HG02870 (cell line): ENCODE measurements at regions not wholly inside any gene's neighbourhood (a gene's known extent, or its start where the extent isn't known, plus 50 kb on each side); places are given as distances from the start of the nearest gene placed in this dataset.
A peak's percentile ranks its signal among the peaks of the same experiment; 100 is the strongest.
"Not testable (repeated sequence)": the region's sequence is repeated elsewhere in the genome, so short reads cannot be mapped to it uniquely, and the experiment has no call there.

ENCODE experiments used
- ATAC-seq: cut with Tn5 transposase; IDR thresholded peaks from one replicate; pipeline ENCODE4 v1.9.1; 2021; ENCODE audit warnings: mild to moderate bottlenecking, moderate library complexity; ENCODE audit not compliant: unreplicated experiment

DNA sequence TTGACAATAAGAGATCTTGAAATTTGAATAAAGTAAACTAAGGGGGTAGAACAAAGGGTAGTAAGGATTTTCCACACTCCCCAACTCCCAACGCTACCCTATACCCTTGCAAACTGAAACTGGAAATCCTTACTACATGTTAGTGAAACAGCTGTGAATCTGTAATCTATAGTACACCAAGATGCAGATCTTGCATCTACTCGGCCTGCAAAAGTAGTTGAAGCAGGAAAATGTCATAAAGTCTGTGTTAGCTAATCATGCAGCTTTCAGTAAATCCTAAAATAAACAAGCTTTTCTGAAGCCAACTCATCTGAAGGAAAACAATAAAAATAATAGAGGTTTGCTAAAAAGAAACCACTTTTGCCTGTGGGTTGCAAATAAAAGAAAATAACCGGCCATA lies 1242.0 kb upstream of the ACO1 start:
- no peak for ATAC-seq

DNA sequence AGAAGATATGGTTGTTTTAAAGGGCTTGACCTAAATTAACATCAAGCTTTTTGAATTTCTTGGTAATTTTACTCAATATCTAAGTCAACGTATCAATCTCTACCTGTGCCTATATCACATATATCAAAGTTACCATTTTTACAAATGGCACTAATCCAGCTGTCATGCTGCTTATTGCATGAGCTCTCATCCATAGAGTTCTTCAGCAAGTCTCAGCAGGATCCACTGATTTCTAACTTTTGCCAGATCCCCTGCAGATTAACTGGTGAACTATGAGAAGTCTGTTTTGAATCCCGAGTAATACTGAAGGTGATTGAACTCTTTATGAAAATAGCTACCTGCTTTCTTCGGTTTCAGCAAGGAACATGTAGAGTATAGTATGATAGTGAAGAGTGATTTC lies 1239.8 kb upstream of the ACO1 start:
- ATAC-seq: no peak

DNA sequence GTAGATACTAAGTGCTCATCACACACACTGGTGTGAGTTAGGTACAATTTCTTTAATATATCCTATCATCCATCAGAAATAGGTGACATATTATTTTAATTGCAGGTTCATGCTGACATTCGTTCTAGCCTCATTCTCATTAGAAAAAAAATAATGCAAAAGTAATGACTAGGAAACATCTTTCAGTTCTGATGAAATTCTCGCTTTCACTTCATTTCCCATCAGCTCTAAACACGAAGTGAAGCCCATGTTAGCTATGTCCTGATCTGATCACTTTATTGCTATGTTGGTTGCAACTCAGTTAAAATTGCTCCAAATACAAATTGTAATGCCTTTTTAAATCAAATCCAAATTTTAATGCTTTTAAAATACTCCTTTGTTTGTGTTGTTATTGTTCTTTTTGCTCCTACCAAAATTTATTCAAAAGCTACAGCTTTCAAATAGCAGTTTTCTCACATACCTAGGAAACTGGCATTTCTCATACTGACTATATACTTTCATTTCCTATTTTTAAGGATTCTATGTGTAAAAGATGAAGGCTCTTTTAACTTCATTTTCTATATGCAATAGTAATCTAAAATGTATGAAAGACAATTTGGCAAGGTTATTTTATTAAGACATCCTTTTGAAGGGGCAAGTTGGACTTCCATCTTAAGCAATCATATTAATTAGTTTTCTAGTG lies 1237.8 kb upstream of the ACO1 start:
- ATAC-seq: peak; percentile 96

DNA sequence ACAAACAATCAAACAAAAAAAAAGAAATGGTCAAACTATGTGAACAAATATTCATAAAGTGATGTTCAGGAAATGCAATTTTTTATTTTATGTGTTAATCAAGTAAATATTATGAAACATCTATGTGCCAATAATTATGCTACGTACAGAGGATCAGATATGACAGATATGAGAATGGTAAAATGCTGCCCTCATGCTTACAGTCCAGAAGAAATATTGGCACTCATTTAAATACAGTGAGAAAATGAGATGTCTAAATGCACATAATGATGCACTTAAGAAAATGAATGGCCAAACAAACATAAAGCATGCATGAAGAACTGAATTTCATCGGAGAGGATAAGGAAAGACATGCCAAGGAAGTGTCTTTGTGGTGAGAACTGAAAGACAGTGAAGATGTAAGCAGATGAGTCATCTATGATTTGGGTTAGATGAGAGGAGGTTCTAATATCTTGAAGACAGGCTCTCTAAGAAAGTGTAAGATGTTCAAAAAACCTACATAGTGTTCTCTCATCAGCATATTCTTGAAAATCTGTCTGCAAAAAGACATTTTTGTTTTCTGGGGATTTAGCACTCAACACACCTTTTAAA lies 1231.1 kb upstream of the ACO1 start:
- ATAC-seq: peak; percentile 98

DNA sequence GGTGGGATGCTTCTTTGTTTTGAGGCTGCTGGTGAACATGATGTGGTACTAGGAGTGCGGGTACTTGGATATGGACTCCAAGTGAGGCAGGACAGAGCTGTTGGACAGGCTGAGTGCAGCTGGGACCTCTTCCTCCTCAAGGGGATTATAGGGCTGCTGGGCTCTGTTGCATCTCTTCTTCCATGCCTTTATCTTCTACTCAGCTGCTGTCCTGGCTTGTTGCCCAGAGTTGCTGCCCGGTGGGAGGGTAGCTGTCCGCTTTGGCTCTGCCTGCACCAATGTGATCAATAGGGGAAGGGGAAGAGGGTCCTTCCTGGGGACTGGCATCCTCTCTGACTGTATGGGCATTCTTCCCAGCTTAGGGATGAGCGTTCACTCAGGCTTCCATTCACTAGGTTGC lies 1217.9 kb upstream of the ACO1 start:
- no peak for ATAC-seq

GRCh38 chr9:31168161-31168560 lies 1216.3 kb upstream of the ACO1 start:
- ATAC-seq: no peak

- ATAC-seq: no peak
These were observed 1209.8 kb upstream of the ACO1 start for GRCh38 chr9:31174681-31175080.

GRCh38 chr9:31183866-31184265 lies 1200.6 kb upstream of the ACO1 start:
- ATAC-seq: no peak

DNA sequence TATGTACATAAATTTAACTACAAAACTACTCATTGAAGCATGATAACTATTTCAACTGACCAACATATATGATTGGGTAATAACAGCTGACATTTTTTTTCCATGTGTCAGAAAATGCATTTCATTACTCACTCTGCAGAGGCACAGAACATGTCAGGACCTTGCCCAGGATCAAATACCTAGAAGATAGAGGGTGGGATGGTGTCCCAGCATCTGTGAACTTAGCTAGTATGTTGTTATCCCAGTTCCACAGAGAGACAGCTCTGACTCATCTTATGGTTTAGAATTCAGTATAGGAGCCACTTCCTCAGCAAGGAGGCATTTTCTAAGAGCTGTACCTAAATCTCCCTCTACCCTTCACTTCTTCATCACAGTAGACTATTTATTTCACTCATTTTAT lies 1198.6 kb upstream of the ACO1 start:
- no peak for ATAC-seq

DNA sequence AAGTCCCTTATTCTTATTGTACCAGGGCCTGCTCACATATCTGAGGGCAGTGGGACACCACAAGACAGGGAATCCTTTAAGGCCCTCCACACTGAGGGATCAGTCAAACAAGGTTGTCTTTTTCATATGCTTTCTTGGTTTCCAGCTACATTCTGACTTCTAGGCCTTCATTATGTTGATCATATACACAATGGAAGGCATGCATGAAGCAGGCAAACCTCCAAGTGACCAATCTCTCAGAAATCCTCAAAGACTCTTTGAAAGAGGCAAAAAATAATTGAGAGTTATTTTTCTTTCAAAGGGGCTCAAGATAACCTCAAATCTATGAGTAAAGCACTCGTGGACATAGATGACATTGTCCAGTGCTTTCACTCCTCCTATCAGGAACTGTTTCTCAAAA lies 1195.9 kb upstream of the ACO1 start:
- ATAC-seq: no peak

- ATAC-seq: peak; percentile 94
These were observed 1173.4 kb upstream of the ACO1 start for GRCh38 chr9:31210978-31211570.

GRCh38 chr9:31229976-31230375 lies 1154.5 kb upstream of the ACO1 start:
- not testable (repeated sequence) for ATAC-seq

- no peak for ATAC-seq
These were observed 1152.0 kb upstream of the ACO1 start for GRCh38 chr9:31232485-31232884.

GRCh38 chr9:31236344-31236743 lies 1148.1 kb upstream of the ACO1 start:
- ATAC-seq: no peak

DNA sequence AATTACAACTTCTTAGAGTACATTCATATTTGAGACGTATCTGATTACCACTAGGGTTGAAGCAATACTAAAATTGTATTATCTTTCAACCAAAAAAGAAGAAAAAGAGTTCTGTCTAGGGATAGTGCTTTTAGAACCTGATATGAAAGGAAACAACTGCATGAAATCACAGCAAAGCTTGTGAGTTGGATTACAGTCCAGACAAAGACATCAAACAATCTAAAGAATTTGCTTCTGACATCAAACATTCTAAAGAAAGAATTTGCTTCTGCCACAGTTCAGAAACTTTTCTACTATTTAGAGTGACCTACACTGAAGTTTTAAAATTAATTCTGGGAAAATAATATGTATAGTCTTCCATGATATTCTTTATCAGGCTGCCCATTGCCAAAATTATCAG lies 1141.1 kb upstream of the ACO1 start:
- no peak for ATAC-seq

- no peak for ATAC-seq
These were observed 1136.3 kb upstream of the ACO1 start for GRCh38 chr9:31248156-31248555.

DNA sequence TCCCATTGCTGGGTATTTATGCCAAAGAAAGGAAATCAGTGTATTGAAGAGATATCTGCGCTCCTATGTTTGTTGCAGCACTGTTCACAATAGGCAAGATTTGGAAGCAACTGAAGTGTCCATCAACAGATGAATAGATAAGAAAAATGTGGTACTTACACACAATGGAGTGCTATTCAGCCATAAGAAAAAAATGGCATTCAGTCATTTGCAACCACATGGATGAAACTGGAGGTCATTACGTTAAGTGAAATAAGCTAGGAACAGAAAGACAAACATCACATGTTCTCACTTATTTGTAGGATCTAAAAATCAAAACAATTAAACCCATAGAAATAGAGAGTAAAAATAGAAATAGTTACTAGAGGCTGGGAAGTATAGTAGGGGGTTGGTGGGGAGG lies 1133.1 kb upstream of the ACO1 start:
- ATAC-seq: no peak

- ATAC-seq: no peak
These were observed 1130.4 kb upstream of the ACO1 start for GRCh38 chr9:31253800-31254762.

DNA sequence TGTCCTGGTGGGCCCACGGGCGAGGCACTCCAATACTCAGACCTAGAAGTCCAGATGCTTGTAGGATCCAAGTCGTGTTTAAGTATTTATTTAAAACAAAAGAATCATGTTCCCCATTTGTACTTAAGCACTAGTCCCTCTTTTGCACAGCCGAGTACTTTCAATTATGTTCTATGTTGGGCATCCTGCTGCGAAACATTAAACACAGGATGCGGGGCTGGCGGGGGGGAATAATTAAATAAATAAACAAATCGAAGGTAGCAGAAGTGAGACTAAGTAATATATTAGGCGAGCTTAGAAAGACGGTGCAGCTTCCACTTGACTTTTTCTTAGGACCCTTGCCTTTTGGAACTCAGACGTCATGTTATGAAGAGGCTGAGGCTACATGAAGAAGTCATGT lies 1129.2 kb upstream of the ACO1 start:
- no peak for ATAC-seq

DNA sequence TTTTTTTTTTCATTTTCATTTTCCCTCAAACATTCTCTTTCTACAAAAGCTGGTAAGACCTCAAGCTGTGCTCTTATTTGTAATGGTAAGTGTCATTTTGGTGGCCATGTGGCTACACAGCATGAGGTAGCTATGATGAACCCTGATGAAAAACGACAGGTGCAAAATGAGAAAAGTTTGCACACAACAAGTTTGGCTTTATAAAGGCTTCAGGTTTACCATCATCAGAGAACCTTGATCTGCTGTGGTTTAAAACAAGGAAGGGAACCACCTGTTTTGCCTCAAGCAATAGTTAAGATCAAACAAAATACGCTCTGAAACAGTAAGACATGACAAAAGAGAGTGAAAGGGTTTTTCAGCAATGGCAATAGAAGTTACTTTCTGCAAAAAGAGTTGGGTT lies 1124.6 kb upstream of the ACO1 start:
- peak; percentile 51 for ATAC-seq
